Activated CD8-positive, alpha-beta memory T cell treated with anti-CD3 and anti-CD28 coated beads for 36 hours (primary cell): ENCODE measurements at regions not wholly inside any gene's neighbourhood (a gene's known extent, or its start where the extent isn't known, plus 50 kb on each side); places are given as distances from the start of the nearest gene placed in this dataset.

Experiments
- CTCF ChIA-PET: fragments of 350-600 bp; sonication (Branson Sonifier 250); formaldehyde crosslinking; loops from one replicate; lab custom pipeline; 2021; ENCODE audit warnings: antibody characterized with exemption; lab: Charles Lee
- POLR2A ChIA-PET: fragments of 350-600 bp; sonication (Branson Sonifier 250); formaldehyde crosslinking; loops from one replicate; lab custom pipeline; 2021; ENCODE audit warnings: antibody characterized with exemption; lab: Charles Lee

DNA sequence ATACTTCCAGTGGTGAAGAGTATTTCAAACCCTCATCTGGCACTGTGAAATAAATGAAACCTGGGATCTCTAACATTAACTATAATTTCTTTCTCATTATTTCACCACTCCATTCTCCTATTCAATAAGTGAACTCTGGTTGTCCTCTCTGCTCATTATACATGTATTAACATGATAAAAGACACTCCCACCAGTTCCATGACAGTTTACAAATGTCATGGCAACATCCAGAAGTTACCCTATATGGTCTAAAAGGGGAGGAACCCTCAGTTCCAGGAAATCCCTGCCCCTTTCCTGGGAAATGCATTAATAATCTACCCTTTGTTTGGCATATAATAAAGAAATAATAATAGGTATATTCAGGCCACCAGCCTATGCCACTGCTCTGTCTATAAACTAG, 62.7 kb upstream of the BRINP3 start:
- POLR2A ChIA-PET: no interaction called here
- CTCF ChIA-PET: no interaction called here

DNA sequence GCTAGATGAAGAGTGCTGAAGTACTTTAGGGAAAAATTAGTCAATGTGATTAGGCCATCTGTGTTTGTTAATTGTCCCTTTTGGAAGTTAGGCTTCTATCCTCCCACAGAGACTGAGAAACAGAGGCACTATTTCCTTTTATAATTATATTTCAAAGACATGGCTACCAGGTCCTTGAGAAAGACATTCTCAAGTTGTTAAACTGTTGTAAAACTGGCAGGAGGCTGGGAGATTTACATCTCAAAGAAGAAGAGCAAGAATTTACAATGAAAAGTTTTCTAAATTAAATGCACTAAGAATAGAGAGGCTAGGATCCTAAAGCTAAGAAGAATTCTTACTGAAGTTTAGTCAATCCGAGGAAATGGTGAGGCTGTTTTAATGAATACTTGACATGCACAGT, 74.0 kb upstream of the BRINP3 start:
- ChIA-PET CTCF (no interaction called here), POLR2A (no interaction called here)

DNA sequence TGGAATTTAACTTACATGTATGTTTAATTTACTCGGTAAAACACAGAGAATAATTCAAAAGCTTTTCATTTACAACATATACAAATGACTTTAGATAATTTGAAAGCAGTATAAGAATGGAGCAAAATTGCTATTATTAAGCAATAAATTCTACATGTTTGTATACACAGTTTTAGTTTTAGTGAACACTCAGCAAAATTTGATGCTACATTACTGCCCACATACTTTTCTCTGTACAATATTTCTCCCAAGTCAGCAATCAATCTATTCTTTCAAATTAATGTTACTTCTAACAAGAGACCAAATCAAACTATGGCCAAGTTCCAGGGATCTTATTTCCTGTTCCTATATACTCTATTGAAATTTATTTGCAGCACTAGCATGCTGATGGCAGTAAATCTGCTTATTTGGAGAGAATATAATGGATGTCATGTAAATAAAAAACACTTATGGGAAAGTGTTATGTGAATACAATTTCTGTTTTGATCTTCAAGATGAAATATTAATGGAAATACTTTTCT, 82.6 kb upstream of the BRINP3 start:
- CTCF ChIA-PET: no interaction called here
- POLR2A ChIA-PET: no interaction called here

DNA sequence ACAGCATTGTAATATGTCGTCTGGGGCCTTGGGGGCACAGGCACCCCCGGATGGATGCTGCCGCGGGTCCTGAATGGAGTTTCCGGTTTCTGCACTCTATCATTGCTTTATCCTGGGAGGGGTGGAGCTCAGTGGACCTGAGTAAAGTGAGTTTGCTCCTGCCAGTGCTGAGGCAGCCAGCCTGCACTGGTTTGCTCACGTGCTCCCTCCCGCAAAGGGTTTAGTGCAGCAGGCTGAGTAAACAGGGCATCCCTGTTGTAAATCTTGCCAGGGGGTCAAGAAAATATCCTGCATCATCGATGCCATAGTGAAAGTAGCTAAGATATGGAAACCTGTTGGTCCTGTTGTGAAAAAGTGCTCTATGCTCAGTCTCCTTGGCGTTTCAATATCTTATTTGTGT, 85.6 kb upstream of the BRINP3 start:
- ChIA-PET CTCF (no interaction called here), POLR2A (no interaction called here)

DNA sequence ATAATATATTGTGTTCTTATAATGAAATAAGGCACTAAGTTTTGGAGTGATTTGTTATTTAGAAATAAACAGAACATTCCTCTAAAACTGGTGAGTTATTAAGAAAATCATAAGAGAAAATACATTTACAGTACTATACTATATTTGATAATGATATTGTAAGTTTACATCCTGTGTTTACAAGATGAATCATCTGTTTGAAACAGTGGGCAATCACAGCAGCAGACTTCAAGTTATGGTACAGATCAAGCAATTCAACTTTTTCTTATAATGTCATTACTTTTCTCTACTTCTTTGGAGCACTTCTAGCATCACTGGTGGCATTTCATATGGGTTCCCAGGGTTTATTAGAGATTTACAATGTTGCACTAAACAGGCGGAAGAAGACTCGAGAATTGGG, 86.5 kb upstream of the BRINP3 start:
- ChIA-PET POLR2A (no interaction called here), CTCF (no interaction called here)

DNA sequence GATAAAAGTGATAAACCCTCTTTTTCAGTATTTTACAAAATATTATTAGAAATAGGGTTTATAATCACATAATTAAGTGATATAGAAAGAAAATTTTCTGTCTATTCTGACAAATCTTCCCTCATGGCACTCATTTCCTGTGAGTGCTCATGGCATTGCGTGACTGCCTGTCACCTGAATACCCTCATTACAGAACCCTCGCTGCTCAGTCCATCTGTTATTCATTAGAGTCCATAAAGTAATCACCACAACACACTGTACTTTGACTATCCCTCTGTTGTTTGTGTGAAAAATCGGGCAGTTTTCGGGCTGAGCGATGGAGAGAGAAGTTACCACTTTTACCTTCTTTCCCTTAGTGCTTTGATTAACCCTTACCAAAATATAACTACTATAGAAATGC, 100.4 kb upstream of the BRINP3 start:
- ChIA-PET CTCF (no interaction called here), POLR2A (no interaction called here)

DNA sequence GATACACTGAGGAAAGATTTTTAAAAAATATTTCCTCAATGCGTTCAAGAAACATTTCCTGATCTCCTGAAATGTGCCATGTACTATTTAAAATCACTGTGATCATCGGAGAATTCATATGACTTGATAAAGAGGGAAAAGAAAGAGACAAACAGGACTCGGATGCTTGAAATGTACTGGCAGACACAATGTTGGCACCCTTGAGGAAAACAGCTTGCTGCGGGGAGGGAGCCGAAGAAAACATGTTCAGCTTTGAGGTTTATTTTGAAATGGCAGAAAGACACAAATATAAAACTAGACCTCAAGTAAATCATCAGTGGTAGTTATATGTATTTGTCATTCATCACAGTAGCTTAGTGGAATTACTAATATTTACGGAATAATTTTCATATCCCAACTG, 100.9 kb upstream of the BRINP3 start:
- CTCF ChIA-PET: no interaction called here
- POLR2A ChIA-PET: no interaction called here

DNA sequence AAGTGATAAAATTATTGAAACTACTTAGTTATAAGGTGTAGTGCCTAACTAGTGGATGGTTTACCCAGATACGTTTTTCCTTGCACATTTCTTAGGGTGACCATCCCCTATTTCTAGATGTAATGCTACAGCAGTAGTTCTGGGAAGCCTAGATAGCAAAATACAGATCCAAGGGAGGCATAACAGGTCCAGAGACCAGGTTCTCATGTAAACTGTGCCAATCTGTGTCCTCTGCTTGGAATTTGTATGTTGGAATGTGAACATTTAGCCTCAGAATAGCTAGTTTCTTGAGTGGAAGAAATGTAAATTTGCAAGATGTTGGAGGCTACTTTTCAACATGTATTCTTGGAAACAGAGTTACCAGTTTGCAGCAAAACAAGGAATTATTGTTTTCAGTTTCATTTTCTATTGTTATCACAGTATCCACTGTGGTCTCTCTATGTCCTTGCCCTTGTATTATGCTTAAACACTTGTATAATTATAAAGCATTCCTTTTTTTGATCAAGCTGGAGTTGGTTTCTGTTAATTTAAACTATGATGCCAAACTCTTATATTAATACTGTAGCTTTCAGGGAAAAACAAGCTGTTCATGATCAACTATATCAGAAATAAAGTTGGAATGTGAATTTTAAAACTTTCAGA, 102.0 kb upstream of the BRINP3 start:
- ChIA-PET POLR2A (no interaction called here), CTCF (interaction anchor here (0.6 kb wide), 1 partner anchor 1518 kb away, joined by 3 read pairs; no protein-coding TSS in a partner anchor)

DNA sequence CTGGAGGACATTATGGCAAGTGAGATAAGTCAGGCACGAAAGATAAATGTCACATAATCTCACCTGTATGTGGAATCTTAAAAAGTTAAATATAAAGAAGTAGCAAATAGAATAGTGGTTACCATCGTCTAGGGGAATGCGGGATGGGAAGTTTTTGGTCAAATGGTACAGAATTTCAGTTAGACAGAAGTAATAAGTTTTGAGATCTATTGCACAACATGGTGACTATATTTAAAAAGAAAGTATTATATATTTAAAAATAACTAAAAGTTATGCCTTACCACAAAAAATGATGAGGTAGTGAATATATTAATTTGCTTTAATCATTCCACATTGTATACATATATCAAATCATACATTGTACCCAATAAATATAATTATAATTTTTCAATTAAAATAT, 106.2 kb upstream of the BRINP3 start:
- ChIA-PET POLR2A (no interaction called here), CTCF (no interaction called here)

DNA sequence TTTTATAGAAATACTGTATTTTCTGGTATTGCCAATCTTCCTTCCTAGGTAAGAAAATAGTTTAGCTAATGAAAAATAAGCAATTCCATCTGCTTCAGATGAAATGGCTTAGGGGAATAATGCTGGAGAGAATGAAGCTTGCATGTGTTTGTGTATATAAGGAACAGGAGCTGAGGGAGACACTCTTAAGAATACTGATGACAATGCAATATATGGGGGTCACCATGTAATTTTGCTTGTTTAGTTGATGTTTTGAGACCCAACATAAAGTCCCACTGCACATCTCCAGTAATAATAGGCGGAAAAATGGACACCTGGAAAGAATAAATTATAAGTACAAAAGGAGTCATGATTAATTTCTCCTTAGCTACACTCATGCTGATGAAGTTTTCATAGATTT, 110.8 kb upstream of the BRINP3 start:
- ChIA-PET POLR2A (no interaction called here), CTCF (no interaction called here)

DNA sequence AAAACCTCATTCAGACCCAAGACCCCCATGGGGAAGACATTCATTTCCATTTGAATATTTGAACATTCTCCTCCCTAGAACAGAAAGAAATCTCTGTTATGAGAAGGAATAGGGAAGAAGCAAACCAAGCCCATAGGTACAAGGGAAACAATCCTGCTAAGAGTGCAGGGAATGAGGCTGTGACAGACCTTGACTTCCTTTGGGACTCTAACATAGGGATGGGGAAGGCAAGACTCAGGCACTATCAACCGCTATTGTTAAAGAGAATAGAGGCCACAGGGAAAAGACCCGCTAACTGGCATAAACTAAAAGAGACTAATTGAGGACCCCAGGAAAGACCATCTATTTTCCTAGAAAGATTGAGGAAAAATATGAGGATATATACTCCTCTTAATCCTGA, 117.8 kb upstream of the BRINP3 start:
- CTCF ChIA-PET: no interaction called here

DNA sequence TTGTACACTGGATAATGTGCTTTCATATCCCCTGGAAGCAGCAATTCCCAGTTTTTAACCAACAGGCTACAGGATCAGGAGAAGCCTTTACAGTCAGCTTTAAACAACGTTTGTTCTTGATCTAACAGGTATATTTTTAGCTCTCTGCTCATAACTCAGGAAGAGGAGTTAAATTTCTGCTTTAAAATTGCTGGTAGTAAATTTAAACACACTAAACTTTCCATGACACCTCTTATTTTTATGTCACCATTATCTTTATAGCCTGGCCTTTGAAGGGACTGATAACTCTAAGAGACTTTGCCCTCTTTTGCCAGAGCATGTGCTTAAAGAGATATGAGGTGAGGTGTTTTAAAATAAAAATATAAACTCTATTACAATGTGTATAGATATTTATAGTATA, 119.6 kb upstream of the BRINP3 start:
- POLR2A ChIA-PET: no interaction called here
- CTCF ChIA-PET: no interaction called here

More for the DNA sequence above, 117.8 kb upstream of the BRINP3 start:
- POLR2A ChIA-PET: no interaction called here

DNA sequence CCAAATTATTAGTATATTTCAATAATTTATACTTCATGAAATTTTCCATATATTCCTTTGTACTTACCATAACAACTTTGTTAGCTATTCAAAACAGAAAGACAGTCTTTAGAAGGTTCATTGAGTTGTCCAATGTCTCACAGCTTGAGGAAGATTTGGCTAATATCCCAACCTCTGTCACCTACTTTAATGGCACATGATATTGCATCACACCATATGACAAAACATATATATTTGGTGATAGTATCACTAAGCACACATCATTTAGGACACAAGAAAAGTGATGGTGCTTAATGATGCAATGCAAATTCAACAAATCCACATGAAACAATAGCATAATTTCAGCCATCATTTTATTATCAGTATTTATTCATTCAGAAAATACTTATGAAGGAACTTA, 122.0 kb upstream of the BRINP3 start:
- ChIA-PET POLR2A (no interaction called here), CTCF (no interaction called here)

DNA sequence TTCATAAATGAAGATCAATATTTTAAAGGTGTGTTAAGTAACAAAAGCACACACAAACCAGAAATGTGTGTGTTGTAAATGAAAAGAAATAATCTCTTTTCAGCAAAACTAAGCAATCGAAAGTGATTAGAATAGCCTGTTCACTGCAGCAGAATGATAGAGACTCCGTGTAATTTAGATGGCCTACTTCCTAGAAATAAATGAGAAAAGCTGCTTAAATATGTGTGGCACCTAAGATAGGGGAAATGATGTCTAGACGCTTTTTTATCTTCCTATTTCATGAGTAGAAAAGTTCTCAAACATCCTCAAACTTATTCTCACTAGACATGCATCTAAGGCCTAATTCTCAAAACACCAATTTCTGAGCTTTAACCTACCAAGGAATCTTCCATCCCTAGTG, 124.7 kb upstream of the BRINP3 start:
- POLR2A ChIA-PET: no interaction called here
- CTCF ChIA-PET: no interaction called here

DNA sequence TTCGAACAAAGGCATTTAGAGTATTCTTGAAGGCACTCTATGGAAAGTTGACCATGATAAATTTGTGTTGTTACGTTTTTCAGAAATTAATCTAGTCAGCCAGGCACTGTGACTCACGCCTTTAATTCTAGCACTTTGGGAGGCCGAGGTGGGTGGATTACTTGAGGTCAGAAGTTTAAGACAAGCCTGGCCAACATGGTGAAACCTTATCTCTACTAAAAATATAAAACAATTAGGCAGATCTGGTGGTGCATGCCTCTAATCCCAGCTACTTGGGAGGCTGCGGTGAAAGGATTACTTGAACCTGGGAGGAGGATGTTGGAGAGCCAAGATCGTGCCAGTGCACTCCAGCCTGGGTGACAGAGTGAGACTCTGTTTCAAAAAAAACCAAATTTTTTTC, 130.6 kb upstream of the BRINP3 start:
- ChIA-PET POLR2A (no interaction called here), CTCF (no interaction called here)

DNA sequence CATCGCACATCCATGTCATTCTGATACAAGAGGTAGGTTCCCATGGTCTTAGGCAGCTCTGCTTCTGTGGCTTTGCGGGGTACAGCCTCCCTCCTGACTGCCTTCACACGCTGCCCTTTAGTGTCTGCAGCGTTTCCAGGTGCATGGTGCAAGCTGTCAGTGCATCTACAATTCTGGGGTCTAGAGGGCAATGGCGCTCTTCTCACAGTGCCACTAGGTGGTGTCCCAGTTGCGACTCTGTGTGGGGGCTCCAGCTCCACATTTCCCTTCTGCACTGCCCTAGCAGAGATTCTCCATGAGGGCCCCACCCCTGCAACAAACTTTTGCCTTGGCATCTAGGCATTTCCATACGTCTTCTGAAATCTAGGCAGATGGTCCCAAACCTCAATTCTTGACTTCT, 138.2 kb upstream of the BRINP3 start:
- CTCF ChIA-PET: no interaction called here
- POLR2A ChIA-PET: no interaction called here

DNA sequence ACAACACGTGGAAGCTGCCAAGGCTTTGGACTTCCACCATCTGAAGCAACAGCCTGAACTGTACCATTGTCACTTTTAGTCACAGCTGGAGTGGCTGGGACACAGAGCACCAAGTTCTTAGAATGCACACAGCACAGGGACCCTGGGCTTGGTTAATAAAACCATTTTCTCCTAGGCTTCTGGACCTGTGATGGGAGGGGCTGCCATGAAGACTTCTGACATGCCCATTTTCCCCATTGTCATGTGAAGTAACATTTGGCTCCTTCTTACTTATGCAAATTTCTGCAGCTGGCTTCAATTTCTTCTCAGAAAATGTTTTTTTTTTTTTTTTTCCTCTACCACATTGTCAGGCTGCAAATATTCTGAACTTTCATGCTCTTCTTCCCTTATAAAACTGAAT, 138.6 kb upstream of the BRINP3 start:
- CTCF ChIA-PET: no interaction called here
- POLR2A ChIA-PET: no interaction called here

DNA sequence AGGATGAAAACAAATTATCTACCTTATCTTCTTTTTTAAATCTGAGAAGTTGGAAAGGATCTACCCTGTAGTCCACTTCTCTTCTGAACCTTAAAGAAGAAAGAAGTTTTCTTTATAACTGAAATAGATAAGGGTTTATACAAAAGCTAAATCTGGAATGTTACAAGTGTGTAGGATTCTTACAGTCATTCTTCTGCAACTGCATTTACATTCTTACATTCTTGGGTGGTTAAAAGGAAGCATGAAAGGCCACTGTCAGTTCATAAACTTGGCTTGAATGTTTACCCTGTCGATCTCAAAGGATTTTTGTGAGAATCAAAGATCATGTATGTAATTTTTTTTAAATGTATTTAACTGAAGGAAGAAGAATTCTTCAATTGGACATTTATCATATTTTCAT, 142.1 kb upstream of the BRINP3 start:
- CTCF ChIA-PET: no interaction called here
- POLR2A ChIA-PET: no interaction called here

DNA sequence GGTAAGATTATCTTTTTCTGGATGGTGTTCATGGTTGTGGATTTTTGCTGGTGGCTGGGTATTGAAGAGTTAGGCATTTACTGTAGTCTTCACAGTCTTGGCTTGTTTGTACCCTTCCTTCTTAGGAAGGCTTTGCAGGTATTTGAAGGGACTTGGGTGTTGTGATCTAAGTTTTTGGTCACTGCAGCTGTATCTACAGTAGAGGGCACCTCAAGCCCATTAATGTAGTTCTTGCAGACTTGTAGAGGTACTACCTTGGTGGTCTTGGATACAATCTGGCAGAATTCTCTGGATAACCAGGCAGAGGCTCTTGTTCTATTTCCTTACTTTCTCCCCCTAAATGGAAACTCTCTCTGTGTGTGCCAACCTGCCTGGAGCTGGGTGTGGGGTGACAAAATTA, 155.8 kb upstream of the BRINP3 start:
- POLR2A ChIA-PET: no interaction called here
- CTCF ChIA-PET: no interaction called here

DNA sequence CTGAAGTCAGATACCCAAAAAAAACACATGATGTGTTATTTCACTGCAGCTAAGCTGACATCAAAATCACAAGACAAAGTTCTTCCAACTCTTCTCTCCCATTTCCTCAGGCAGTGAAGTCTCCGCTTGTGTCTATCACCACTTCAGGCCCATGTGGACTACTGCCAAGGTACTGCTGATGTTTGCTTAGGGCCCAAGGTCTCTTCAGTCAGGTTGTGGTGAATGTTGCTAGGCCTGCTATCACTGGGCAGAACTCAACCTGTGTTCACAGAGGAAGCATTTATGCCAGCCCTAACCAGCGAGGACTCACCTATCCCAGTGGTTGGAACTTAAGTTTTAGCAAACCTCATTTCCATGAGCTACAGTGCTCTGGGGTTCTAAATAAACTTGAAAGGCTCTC, 156.5 kb upstream of the BRINP3 start:
- CTCF ChIA-PET: no interaction called here
- POLR2A ChIA-PET: no interaction called here

DNA sequence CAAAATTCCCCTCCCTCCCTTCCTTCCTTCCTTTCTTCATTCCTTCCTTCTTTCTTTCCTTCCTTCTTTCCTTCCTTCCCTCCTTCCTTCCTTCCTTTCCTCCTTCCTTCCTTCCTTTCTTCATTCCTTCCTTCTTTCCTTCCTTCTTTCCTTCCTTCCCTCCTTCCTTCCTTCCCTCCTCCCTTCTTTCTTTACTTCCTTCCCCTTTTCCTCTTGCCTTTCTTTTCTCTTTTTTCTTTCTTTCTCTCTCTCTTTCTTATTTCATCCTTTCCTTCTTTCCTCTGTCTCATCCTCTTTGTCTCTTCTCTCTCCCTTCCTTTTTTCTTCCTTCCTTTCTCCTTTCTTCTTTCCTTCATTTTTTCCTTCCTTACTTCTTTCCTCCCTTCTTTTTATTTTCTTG, 171.9 kb upstream of the BRINP3 start:
- ChIA-PET CTCF (no interaction called here), POLR2A (no interaction called here)

DNA sequence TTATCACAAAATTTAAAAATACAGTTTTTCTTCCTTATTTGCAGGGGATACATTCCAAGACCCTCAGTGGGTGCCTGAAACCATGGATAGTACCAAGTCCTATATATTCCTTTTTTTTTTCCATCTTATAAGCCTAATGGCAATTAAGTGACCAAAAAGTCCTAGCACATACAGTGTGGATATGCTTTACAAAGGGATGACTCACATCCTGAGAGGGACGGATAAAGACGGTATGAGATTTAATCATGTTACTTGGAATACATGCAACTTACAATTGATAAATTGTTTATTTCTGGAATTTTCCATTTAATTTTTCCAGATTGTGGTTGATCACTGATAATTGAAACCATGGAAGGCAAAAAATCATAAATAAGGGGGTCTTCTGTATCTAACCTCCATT, 181.2 kb upstream of the BRINP3 start:
- CTCF ChIA-PET: no interaction called here

More for the DNA sequence above, 181.2 kb upstream of the BRINP3 start:
- POLR2A ChIA-PET: no interaction called here
